Activated naive CD4-positive, alpha-beta T cell treated with anti-CD3 and anti-CD28 coated beads, Interleukin-2, amount 10 ng/mL, durations not matched to agents 7 days and 5 days (primary cell): ENCODE measurements at regions not wholly inside any gene's neighbourhood (a gene's known extent, or its start where the extent isn't known, plus 50 kb on each side); places are given as distances from the start of the nearest gene placed in this dataset.

Experiments used
- CTCF ChIA-PET: fragments of 350-600 bp; sonication (Branson Sonifier 250); formaldehyde crosslinking; loops from one replicate; lab custom pipeline; 2021; ENCODE audit warnings: antibody characterized with exemption; lab: Charles Lee
- DNase-seq: peaks from one replicate; pipeline ENCODE4 v3.0.0-alpha.2; 2020
- H3K27ac Mint-ChIP-seq: one replicate; pipeline ENCODE4 v1.8.0; 2021; ENCODE audit warnings: mild to moderate bottlenecking, moderate library complexity, mixed read lengths
- H3K27me3 Mint-ChIP-seq: one replicate; pipeline ENCODE4 v1.8.0; 2021; ENCODE audit warnings: mild to moderate bottlenecking, mixed read lengths
- H3K36me3 Mint-ChIP-seq: one replicate; pipeline ENCODE4 v1.8.0; 2021; ENCODE audit warnings: mixed read lengths
- H3K4me1 Mint-ChIP-seq: one replicate; pipeline ENCODE4 v1.8.0; 2021; ENCODE audit warnings: mixed read lengths
- H3K4me3 Mint-ChIP-seq: one replicate; pipeline ENCODE4 v1.8.0; 2021; ENCODE audit warnings: mild to moderate bottlenecking, moderate library complexity, mixed read lengths
- H3K9me3 Mint-ChIP-seq: one replicate; pipeline ENCODE4 v1.8.0; 2021; ENCODE audit warnings: mixed read lengths

DNA sequence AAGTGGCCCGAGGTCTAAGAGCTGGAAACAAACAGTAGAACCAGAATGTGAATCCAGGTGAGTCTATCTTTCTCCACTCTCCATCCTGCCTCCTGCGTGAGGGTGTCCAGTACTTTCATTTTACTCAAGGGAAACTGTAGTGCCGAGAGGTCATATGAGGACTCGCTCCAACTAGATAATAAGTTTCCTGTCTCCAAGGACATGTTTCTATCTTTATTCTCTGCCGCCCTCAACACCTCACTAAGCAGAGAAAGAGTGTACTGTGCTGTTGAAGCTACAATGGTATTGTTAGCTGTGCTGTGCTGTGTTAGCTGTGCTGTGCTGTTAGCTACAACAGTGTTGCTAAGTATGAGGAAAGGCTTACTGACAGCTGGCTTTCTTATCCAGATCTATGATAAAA is 137.9 kb upstream of the COL8A1 start:
- no peak overlapping the region for H3K27ac Mint-ChIP-seq
- no peaks in the 10 kb centered on the region for H3K36me3 Mint-ChIP-seq
- H3K4me3 Mint-ChIP-seq, result no peak overlapping the region
- DNase-seq, result no peak
- no peaks in the 10 kb centered on the region for H3K9me3 Mint-ChIP-seq
- H3K27me3 Mint-ChIP-seq, result no peaks in the 10 kb centered on the region
- CTCF ChIA-PET, result interaction anchor here (1.0 to 2.3 kb wide), 2 partner anchors 188 to 253 kb away, joined by 3 to 14 read pairs; no protein-coding TSS in a partner anchor
- no peaks in the 10 kb centered on the region for H3K4me1 Mint-ChIP-seq

- Mint-ChIP-seq H3K27ac (no peak overlapping the region), H3K4me3 (no peak overlapping the region), H3K36me3 (no peaks in the 10 kb centered on the region), H3K27me3 (no peaks in the 10 kb centered on the region), H3K9me3 (no peaks in the 10 kb centered on the region), H3K4me1 (no peaks in the 10 kb centered on the region)
- CTCF ChIA-PET, result interaction anchor here (1.1 to 2.3 kb wide), 3 partner anchors 21 to 254 kb away, joined by 3 to 14 read pairs (median 4); no protein-coding TSS in a partner anchor
- DNase-seq, result peak; percentile 24
Measured at GRCh38 chr3:99499235-99500158, 138.9 kb upstream of the COL8A1 start.

DNA sequence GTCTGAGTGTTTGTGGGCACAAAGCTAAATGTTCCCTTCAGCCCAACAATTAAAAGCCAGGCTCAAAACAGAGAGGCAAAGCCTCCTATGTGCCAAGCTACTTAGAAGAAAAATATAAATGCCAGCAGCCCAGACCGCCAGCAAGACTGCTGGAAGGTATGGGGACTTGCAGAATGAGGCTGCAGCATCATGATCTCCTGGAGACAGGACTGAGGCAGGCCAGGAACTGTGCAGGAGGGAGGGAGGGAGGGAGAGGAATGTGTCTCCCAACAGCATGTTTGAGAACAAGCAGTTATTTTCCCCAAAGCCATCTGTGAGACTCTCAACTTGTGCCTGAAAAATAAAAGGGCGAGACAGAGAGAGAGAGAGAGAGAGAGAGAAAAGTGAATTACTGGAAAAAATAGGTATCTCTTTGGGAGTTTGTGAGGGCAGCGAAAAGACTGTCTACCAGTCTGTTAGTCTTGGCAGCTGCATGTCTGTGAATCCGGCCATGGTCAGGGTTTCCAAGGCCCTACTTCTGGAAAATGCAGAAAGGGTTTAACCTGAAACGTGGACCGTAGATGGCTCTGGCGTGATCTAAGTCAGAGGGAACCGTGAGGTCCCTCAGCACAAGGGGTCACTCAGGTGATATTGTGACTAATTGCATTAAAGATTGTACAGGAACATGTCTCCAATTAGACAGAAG is 139.7 kb upstream of the COL8A1 start:
- H3K9me3 Mint-ChIP-seq, result no peaks in the 10 kb centered on the region
- H3K4me1 Mint-ChIP-seq, result no peaks in the 10 kb centered on the region
- CTCF ChIA-PET, result interaction anchor here (0.8 to 2.3 kb wide), 4 partner anchors 22 to 255 kb away, joined by 3 to 14 read pairs (median 4); no protein-coding TSS in a partner anchor
- H3K27ac Mint-ChIP-seq, result no peak overlapping the region
- H3K36me3 Mint-ChIP-seq, result no peaks in the 10 kb centered on the region
- DNase-seq, result no peak
- H3K27me3 Mint-ChIP-seq, result no peaks in the 10 kb centered on the region
- H3K4me3 Mint-ChIP-seq, result no peak overlapping the region

GRCh38 chr3:99487894-99488293 is 150.5 kb upstream of the COL8A1 start:
- H3K4me1 Mint-ChIP-seq, result no peaks in the 10 kb centered on the region
- H3K9me3 Mint-ChIP-seq, result peaks cover 8% of the 10 kb centered on the region
- no peak for DNase-seq
- no peak overlapping the region for H3K4me3 Mint-ChIP-seq
- H3K36me3 Mint-ChIP-seq, result no peaks in the 10 kb centered on the region
- H3K27ac Mint-ChIP-seq, result no peak overlapping the region
- no peaks in the 10 kb centered on the region for H3K27me3 Mint-ChIP-seq
- CTCF ChIA-PET, result no interaction called here

DNA sequence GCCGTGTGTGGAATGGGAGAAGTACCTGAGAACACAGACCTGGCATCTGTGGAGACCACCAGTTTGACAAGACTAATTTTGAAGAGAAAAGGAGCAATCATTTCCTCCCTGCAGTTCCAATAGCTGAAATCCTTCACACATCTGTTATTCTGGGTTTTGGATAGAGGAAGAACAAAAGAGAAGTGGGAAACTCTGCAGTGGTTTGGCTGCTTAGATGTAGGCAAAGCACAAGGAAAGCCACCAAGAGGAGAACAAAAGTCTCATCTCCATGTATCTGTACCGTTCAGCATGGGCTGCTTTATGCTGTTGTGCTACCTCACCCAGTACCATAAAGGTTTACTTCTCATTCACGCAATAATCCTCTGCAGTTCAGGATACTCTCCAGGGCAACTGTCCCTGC is 153.1 kb upstream of the COL8A1 start:
- Mint-ChIP-seq H3K4me3 (no peak overlapping the region), H3K4me1 (no peaks in the 10 kb centered on the region), H3K9me3 (peaks cover 8% of the 10 kb centered on the region), H3K36me3 (no peaks in the 10 kb centered on the region), H3K27ac (no peak overlapping the region), H3K27me3 (no peaks in the 10 kb centered on the region)
- no peak for DNase-seq
- CTCF ChIA-PET, result no interaction called here

GRCh38 chr3:99484871-99485270 is 153.5 kb upstream of the COL8A1 start:
- DNase-seq, result no peak
- peaks cover 8% of the 10 kb centered on the region for H3K9me3 Mint-ChIP-seq
- CTCF ChIA-PET, result no interaction called here
- no peak overlapping the region for H3K27ac Mint-ChIP-seq
- H3K36me3 Mint-ChIP-seq, result no peaks in the 10 kb centered on the region
- H3K4me3 Mint-ChIP-seq, result no peak overlapping the region
- H3K4me1 Mint-ChIP-seq, result no peaks in the 10 kb centered on the region
- no peaks in the 10 kb centered on the region for H3K27me3 Mint-ChIP-seq

DNA sequence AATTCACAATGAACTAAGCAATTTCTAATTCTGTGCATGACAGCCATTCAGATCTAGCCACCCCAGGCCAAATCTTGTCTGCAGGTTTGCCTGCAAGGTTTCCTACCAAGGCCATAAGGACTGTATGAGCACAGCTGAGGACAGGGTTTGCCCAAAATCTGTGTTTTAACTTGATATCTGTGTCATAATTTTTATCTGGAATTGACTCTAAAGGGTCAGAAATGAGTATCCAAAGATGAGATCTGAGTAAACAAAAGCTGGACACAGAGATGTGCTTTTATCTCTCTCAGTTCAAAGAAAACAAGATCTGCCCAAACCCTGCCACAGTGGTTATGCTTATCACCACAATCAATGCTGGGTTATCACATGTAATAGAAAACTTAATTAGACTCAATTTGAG is 154.6 kb upstream of the COL8A1 start:
- Mint-ChIP-seq H3K9me3 (peaks cover 8% of the 10 kb centered on the region), H3K27me3 (no peaks in the 10 kb centered on the region), H3K4me3 (no peak overlapping the region), H3K27ac (no peak overlapping the region), H3K4me1 (no peaks in the 10 kb centered on the region), H3K36me3 (no peaks in the 10 kb centered on the region)
- CTCF ChIA-PET, result no interaction called here
- no peak for DNase-seq

DNA sequence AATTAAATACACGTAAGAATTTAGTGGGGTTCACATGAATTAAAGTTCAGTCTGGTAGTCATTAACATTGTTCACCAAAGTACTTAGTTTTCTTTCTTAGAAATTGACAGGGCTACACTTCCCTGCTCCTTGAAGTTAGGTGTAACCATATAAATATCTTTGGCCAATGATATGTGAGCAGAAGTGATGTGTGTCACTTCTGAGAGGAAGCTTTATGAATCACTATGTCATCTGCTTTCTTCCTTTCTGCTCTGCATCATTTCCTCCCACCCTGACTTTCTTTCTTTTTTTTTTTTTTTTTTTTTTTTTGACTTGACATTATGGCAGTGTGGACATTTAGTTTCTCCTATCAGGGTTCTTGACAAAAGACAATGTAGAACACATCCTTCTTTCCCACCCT is 156.2 kb upstream of the COL8A1 start:
- peaks cover 4% of the 10 kb centered on the region for H3K9me3 Mint-ChIP-seq
- H3K4me1 Mint-ChIP-seq, result no peaks in the 10 kb centered on the region
- H3K27ac Mint-ChIP-seq, result no peak overlapping the region
- CTCF ChIA-PET, result no interaction called here
- H3K27me3 Mint-ChIP-seq, result no peaks in the 10 kb centered on the region
- H3K36me3 Mint-ChIP-seq, result no peaks in the 10 kb centered on the region
- no peak overlapping the region for H3K4me3 Mint-ChIP-seq
- DNase-seq, result no peak

- Mint-ChIP-seq H3K4me3 (no peak overlapping the region), H3K27ac (no peak overlapping the region), H3K36me3 (no peaks in the 10 kb centered on the region)
Measured at GRCh38 chr3:99481561-99481960, 156.8 kb upstream of the COL8A1 start.

DNA sequence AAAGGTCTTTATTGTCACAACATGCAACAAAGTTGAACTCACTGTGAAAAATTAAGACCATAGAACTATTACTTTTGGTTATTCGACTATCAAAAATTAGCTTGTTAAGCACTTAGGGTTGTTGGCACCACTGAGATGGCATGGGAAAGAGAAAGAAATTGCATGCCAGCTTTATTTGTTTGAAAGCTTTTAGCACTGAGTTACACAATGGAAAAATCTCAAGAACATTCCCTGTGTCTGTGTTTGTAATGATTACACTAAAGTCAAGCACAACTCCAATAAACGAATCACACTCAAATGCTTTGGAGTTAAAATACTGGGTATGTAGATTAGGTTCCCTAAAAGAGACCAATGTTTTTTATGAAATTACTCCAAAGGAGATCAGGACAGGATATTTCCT is 158.6 kb upstream of the COL8A1 start:
- Mint-ChIP-seq H3K9me3 (no peaks in the 10 kb centered on the region), H3K27me3 (no peaks in the 10 kb centered on the region), H3K4me1 (no peaks in the 10 kb centered on the region), H3K36me3 (no peaks in the 10 kb centered on the region), H3K4me3 (no peak overlapping the region), H3K27ac (no peak overlapping the region)
- no peak for DNase-seq
- CTCF ChIA-PET, result no interaction called here

More at GRCh38 chr3:99481561-99481960, 156.8 kb upstream of the COL8A1 start:
- peaks cover 4% of the 10 kb centered on the region for H3K9me3 Mint-ChIP-seq
- H3K4me1 Mint-ChIP-seq, result no peaks in the 10 kb centered on the region
- no peaks in the 10 kb centered on the region for H3K27me3 Mint-ChIP-seq
- CTCF ChIA-PET, result no interaction called here
- no peak for DNase-seq

GRCh38 chr3:99477650-99478049 is 160.7 kb upstream of the COL8A1 start:
- H3K9me3 Mint-ChIP-seq, result no peaks in the 10 kb centered on the region
- CTCF ChIA-PET, result no interaction called here
- no peak overlapping the region for H3K27ac Mint-ChIP-seq
- no peaks in the 10 kb centered on the region for H3K36me3 Mint-ChIP-seq
- no peaks in the 10 kb centered on the region for H3K4me1 Mint-ChIP-seq
- H3K4me3 Mint-ChIP-seq, result no peak overlapping the region
- no peaks in the 10 kb centered on the region for H3K27me3 Mint-ChIP-seq
- no peak for DNase-seq

DNA sequence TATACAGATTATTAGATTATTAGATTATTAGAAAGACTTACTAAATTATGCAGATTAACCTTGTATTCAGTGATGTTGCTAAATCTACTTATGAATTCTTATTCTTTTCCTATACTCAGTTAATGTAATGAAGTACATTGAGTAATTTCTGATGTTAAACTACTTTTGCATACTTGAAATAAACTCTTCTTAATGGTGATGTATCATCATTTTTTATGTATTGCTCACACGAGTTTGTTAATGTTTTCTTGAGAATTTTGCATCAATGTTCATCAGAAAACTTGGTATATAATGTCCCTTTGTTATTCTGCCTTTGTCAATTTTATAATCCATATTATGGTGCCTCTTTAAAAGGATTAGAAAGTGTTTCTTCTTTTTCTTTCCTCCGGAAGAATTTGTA is 163.2 kb upstream of the COL8A1 start:
- Mint-ChIP-seq H3K27me3 (no peaks in the 10 kb centered on the region), H3K4me3 (no peak overlapping the region), H3K27ac (no peak overlapping the region), H3K9me3 (no peaks in the 10 kb centered on the region), H3K36me3 (no peaks in the 10 kb centered on the region), H3K4me1 (no peaks in the 10 kb centered on the region)
- CTCF ChIA-PET, result no interaction called here
- no peak for DNase-seq

DNA sequence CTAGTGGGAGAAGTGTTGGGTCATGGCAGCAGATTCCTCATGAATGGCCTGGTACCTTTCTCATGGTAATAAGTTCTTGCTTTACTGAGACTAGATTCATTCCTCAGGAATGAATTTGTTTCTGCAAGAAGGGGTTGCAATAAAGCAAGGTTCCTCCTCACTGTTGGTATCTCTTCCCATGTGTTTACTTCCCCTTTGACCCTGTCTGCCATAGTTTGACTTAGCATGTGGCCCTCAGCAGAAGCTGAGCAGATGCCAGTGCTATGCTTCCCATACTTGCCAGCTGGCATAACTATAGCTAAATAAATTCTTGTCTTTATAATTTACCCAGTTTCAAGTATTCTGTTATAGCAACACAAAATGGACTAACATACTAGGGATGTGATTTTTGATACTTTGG is 163.6 kb upstream of the COL8A1 start:
- no peak for DNase-seq
- H3K4me3 Mint-ChIP-seq, result no peak overlapping the region
- H3K4me1 Mint-ChIP-seq, result no peaks in the 10 kb centered on the region
- no peaks in the 10 kb centered on the region for H3K36me3 Mint-ChIP-seq
- CTCF ChIA-PET, result no interaction called here
- H3K9me3 Mint-ChIP-seq, result no peaks in the 10 kb centered on the region
- no peaks in the 10 kb centered on the region for H3K27me3 Mint-ChIP-seq
- H3K27ac Mint-ChIP-seq, result no peak overlapping the region

GRCh38 chr3:99473321-99473751 is 165.1 kb upstream of the COL8A1 start:
- no peaks in the 10 kb centered on the region for H3K9me3 Mint-ChIP-seq

GRCh38 chr3:99472385-99472784 is 166.0 kb upstream of the COL8A1 start:
- Mint-ChIP-seq H3K4me1 (no peaks in the 10 kb centered on the region), H3K36me3 (no peaks in the 10 kb centered on the region), H3K9me3 (no peaks in the 10 kb centered on the region), H3K27ac (no peak overlapping the region), H3K4me3 (no peak overlapping the region), H3K27me3 (no peaks in the 10 kb centered on the region)
- CTCF ChIA-PET, result no interaction called here
- DNase-seq, result no peak

More at GRCh38 chr3:99473321-99473751, 165.1 kb upstream of the COL8A1 start:
- Mint-ChIP-seq H3K27me3 (no peaks in the 10 kb centered on the region), H3K4me3 (no peak overlapping the region), H3K36me3 (no peaks in the 10 kb centered on the region), H3K4me1 (no peaks in the 10 kb centered on the region), H3K27ac (no peak overlapping the region)
- CTCF ChIA-PET, result no interaction called here
- DNase-seq, result no peak
